Stimulated activated CD8-positive, alpha-beta memory T cell treated with anti-CD3 and anti-CD28 coated beads, Interleukin-12 subunit alpha, Interleukin-12 subunit beta, amount 100 ng/mL, for 1 hour (primary cell): ENCODE measurements at regions not wholly inside any gene's neighbourhood (a gene's known extent, or its start where the extent isn't known, plus 50 kb on each side); places are given as distances from the start of the nearest gene placed in this dataset.

Experiments
- DNase-seq: peaks from one replicate; pipeline ENCODE4 v3.0.0-alpha.2; 2020; ENCODE audit warnings: low read depth

- DNase-seq, result no peak
Observed at GRCh38 chr11:119473901-119474681, 51.1 kb upstream of the THY1 start.

- no peak for DNase-seq
Observed at GRCh38 chr11:119473226-119473625, 50.3 kb upstream of the THY1 start.

GRCh38 chr11:119472856-119473222 lies 49.9 kb upstream of the THY1 start:
- no peak for DNase-seq
